Tibial nerve (tissue), 4 donors: ENCODE measurements at regions not wholly inside any gene's neighbourhood (a gene's known extent, or its start where the extent isn't known, plus 50 kb on each side); places are given as distances from the start of the nearest gene placed in this dataset.

Experiments
- DNase-seq, 2 donors: peaks; one replicate each; pipeline ENCODE4 v3.0.0-alpha.2; 2019; ENCODE audit warnings: low spot score in 2 of 2
- H3K27ac ChIP-seq, 4 donors: fragments of 200-600 bp; sonication (generic) in 3 of 4; one replicate each; pipeline ENCODE4 v1.5.1; 2017 to 2019; ENCODE audit warnings: mild to moderate bottlenecking in 1 of 4
- H3K27me3 ChIP-seq, 2 donors: fragments of 200-600 bp; sonication (generic) in 1 of 2; one replicate each; pipeline versions ENCODE4 v1.5.1 to v1.6.0; 2017 to 2019
- H3K36me3 ChIP-seq, 3 donors: fragments of 200-600 bp; sonication (generic); one replicate each; pipeline ENCODE4 v1.5.1; 2018 to 2019
- H3K4me1 ChIP-seq, 4 donors: fragments of 200-600 bp; sonication (generic) in 3 of 4; one replicate each; pipeline ENCODE4 v1.5.1; 2017 to 2019
- H3K4me3 ChIP-seq, 4 donors: fragments of 200-600 bp; sonication (generic) in 3 of 4; one replicate each; pipeline ENCODE4 v1.5.1; 2017 to 2019; ENCODE audit warnings: mild to moderate bottlenecking in 1 of 4, moderate library complexity in 1 of 4
- H3K9me3 ChIP-seq, 4 donors: fragments of 200-600 bp; sonication (generic) in 3 of 4; one replicate each; pipeline ENCODE4 v1.5.1; 2017 to 2019
- EP300 ChIP-seq, 2 donors: sonication (generic); formaldehyde crosslinking; IDR thresholded peaks; one replicate each; pipeline ENCODE4 v1.6.1; 2017; ENCODE audit warnings: antibody characterized with exemption in 2 of 2, mild to moderate bottlenecking in 1 of 2
- POLR2A ChIP-seq, 2 donors: fragments of 450-650 bp; IDR thresholded peaks; one replicate each; pipeline ENCODE4 v1.6.1; 2017; ENCODE audit warnings: antibody characterized with exemption in 2 of 2, mild to moderate bottlenecking in 2 of 2, moderate library complexity in 2 of 2
- WGBS, 2 donors: methylation state at CpG; one replicate each; pipeline ENCODE4 v1.1.5; 2018; 5-methylcytosine and 5-hydroxymethylcytosine counted together
- TF ChIP-seq, protein P1 (sequence below), 5 experiments: fragments of 200-600 bp in 3 of 5; fragments of 450-650 bp in 2 of 5; sonication (generic) in 3 of 5; IDR thresholded peaks; one replicate each; pipeline ENCODE4 v1.5.1; 2016 to 2019; ENCODE audit warnings: antibody characterized with exemption in 5 of 5, mild to moderate bottlenecking in 3 of 5, moderate library complexity in 2 of 5

DNA sequence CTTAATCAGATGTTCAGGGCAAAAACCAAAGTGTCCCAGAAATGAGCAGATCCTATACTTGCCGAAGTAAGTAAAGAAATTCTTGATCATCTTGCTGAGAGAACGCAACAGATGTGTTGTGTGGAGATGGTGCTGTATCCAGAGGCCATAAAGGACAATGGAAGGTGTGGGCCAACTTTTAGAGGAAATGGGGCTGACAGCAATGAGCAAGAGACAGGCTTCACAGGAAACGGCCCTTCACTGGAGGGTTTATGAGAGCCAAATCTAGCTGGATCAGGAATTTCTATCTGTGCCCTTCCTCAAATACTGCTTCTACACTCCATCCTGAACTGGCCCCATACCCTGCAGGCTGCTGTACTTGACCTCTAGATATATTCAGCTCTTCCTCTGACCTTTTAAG, 583.9 kb upstream of the DIPK2B start:
- no peak for DNase-seq
- Histone ChIP-seq H3K27me3 (peaks cover 0 to 3% of the 10 kb centered on the region in 2 donors), H3K4me3 (no peak overlapping the region), H3K27ac (no peak overlapping the region), H3K36me3 (no peaks in the 10 kb centered on the region), H3K4me1 (no peaks in the 10 kb centered on the region), H3K9me3 (no peaks in the 10 kb centered on the region)
- WGBS, 2 donors = 66 to 74% methylated on average over 3 of the region's 3 CpGs
- TF ChIP-seq, protein P1, sequence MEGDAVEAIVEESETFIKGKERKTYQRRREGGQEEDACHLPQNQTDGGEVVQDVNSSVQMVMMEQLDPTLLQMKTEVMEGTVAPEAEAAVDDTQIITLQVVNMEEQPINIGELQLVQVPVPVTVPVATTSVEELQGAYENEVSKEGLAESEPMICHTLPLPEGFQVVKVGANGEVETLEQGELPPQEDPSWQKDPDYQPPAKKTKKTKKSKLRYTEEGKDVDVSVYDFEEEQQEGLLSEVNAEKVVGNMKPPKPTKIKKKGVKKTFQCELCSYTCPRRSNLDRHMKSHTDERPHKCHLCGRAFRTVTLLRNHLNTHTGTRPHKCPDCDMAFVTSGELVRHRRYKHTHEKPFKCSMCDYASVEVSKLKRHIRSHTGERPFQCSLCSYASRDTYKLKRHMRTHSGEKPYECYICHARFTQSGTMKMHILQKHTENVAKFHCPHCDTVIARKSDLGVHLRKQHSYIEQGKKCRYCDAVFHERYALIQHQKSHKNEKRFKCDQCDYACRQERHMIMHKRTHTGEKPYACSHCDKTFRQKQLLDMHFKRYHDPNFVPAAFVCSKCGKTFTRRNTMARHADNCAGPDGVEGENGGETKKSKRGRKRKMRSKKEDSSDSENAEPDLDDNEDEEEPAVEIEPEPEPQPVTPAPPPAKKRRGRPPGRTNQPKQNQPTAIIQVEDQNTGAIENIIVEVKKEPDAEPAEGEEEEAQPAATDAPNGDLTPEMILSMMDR (IDR thresholded peaks at IDR 0.05) = no peak
- TF ChIP-seq POLR2A (IDR thresholded peaks at IDR 0.05) (no peak), EP300 (IDR thresholded peaks at IDR 0.05) (no peak)

- H3K4me3 ChIP-seq = no peak overlapping the region
- TF ChIP-seq, protein P1 (IDR thresholded peaks at IDR 0.05) = no peak
- no peak for TF ChIP-seq POLR2A (IDR thresholded peaks at IDR 0.05)
- no peak for TF ChIP-seq EP300 (IDR thresholded peaks at IDR 0.05)
- 44 to 60% methylated on average over 6 of the region's 6 CpGs for WGBS, 2 donors
Measured at GRCh38 chrX:45783002-45783401, 582.3 kb upstream of the DIPK2B start.

GRCh38 chrX:45781901-45782553, 581.4 kb upstream of the DIPK2B start:
- TF ChIP-seq POLR2A (IDR thresholded peaks at IDR 0.05) (no peak), EP300 (IDR thresholded peaks at IDR 0.05) (no peak)
- TF ChIP-seq, protein P1 (IDR thresholded peaks at IDR 0.05) = peak in 1 of 5 experiments; percentile 19
- WGBS, 2 donors = 58 to 63% methylated on average over 4 of the region's 4 CpGs
- H3K27ac ChIP-seq = no peak overlapping the region

More at GRCh38 chrX:45783002-45783401, 582.3 kb upstream of the DIPK2B start:
- no peaks in the 10 kb centered on the region for H3K9me3 ChIP-seq
- no peak for DNase-seq
- no peaks in the 10 kb centered on the region for H3K4me1 ChIP-seq
- no peaks in the 10 kb centered on the region for H3K36me3 ChIP-seq
- H3K27ac ChIP-seq = no peak overlapping the region
- peaks cover 0 to 3% of the 10 kb centered on the region in 2 donors for H3K27me3 ChIP-seq

GRCh38 chrX:45778616-45779015, 577.9 kb upstream of the DIPK2B start:
- Histone ChIP-seq H3K36me3 (no peaks in the 10 kb centered on the region), H3K27me3 (peaks cover 0 to 4% of the 10 kb centered on the region in 2 donors), H3K27ac (no peak overlapping the region), H3K9me3 (no peaks in the 10 kb centered on the region), H3K4me1 (peaks cover 0 to 11% (median 0%) of the 10 kb centered on the region in 4 donors), H3K4me3 (no peak overlapping the region)
- 60 to 81% methylated on average over 1 of the region's 1 CpG for WGBS, 2 donors
- no peak for DNase-seq
- no peak for TF ChIP-seq POLR2A (IDR thresholded peaks at IDR 0.05)
- TF ChIP-seq, protein P1 (IDR thresholded peaks at IDR 0.05) = no peak

More at GRCh38 chrX:45781901-45782553, 581.4 kb upstream of the DIPK2B start:
- no peak overlapping the region for H3K4me3 ChIP-seq
- DNase-seq = no peak
- H3K27me3 ChIP-seq = no peaks in the 10 kb centered on the region
- no peaks in the 10 kb centered on the region for H3K9me3 ChIP-seq
- H3K36me3 ChIP-seq = no peaks in the 10 kb centered on the region
- no peaks in the 10 kb centered on the region for H3K4me1 ChIP-seq

GRCh38 chrX:45777366-45777765, 576.7 kb upstream of the DIPK2B start:
- DNase-seq = no peak
- no peak overlapping the region for H3K4me3 ChIP-seq
- peaks cover 0 to 4% of the 10 kb centered on the region in 2 donors for H3K27me3 ChIP-seq
- no peak for TF ChIP-seq POLR2A (IDR thresholded peaks at IDR 0.05)
- TF ChIP-seq EP300 (IDR thresholded peaks at IDR 0.05) = no peak
- TF ChIP-seq, protein P1 (IDR thresholded peaks at IDR 0.05) = no peak
- no peak overlapping the region for H3K27ac ChIP-seq
- 64 to 74% methylated on average over 3 of the region's 3 CpGs for WGBS, 2 donors
- H3K9me3 ChIP-seq = no peaks in the 10 kb centered on the region
- H3K4me1 ChIP-seq = peaks cover 0 to 15% (median 0%) of the 10 kb centered on the region in 4 donors
- H3K36me3 ChIP-seq = no peaks in the 10 kb centered on the region
